GM12865 (cell line): ENCODE measurements at regions not wholly inside any gene's neighbourhood (a gene's known extent, or its start where the extent isn't known, plus 50 kb on each side); places are given as distances from the start of the nearest gene placed in this dataset.

Source experiments
- DNase-seq: peaks from one replicate; pipeline ENCODE4 v3.0.0; 2010; ENCODE audit warnings: low read depth
- H3K4me3 ChIP-seq: 2 replicates; pipeline ENCODE4 v1.5.1; 2011; ENCODE audit warnings: mild to moderate bottlenecking, low read depth, low read length, control low read depth
- TF ChIP-seq, protein P1 (sequence below): IDR thresholded peaks from 2 replicates; pipeline ENCODE4 v1.5.1; 2011; ENCODE audit warnings: low read length, control low read depth, low read depth, inconsistent platforms; ENCODE audit not compliant: insufficient read depth; ENCODE audit errors: missing control alignments

DNA sequence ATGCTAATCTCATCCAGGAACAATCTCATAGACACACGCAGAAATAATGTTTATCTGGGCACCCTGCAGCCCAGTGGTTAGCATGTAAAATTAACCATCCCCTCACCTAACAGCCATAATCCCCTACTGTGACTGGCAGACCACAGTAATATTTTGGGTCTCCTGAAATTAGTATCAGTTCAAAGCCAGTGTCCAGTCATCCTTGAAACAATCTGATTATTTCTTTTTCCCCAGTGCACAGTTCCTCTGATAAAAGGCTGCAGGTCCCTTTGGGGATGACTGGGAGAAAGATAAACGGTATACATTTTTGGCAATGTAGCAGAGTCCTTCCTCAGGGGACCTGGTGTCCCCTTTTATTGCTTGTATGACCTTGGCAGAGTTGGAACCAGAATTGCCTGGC is 50.4 kb upstream of the CYSLTR2 start:
- DNase-seq: no peak
- H3K4me3 ChIP-seq: no peak overlapping the region
- TF ChIP-seq, protein P1, sequence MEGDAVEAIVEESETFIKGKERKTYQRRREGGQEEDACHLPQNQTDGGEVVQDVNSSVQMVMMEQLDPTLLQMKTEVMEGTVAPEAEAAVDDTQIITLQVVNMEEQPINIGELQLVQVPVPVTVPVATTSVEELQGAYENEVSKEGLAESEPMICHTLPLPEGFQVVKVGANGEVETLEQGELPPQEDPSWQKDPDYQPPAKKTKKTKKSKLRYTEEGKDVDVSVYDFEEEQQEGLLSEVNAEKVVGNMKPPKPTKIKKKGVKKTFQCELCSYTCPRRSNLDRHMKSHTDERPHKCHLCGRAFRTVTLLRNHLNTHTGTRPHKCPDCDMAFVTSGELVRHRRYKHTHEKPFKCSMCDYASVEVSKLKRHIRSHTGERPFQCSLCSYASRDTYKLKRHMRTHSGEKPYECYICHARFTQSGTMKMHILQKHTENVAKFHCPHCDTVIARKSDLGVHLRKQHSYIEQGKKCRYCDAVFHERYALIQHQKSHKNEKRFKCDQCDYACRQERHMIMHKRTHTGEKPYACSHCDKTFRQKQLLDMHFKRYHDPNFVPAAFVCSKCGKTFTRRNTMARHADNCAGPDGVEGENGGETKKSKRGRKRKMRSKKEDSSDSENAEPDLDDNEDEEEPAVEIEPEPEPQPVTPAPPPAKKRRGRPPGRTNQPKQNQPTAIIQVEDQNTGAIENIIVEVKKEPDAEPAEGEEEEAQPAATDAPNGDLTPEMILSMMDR: no peak
